H1 (cell line): ENCODE measurements at regions not wholly inside any gene's neighbourhood (a gene's known extent, or its start where the extent isn't known, plus 50 kb on each side); places are given as distances from the start of the nearest gene placed in this dataset.

Experiments
- BACH1 ChIP-seq: IDR thresholded peaks from 2 replicates; pipeline ENCODE4 v1.6.1; 2012; ENCODE audit warnings: low read length, improper control_type of control experiment
- CTCF ChIP-seq, 3 experiments: IDR thresholded peaks; 1 replicate in 2 of 3; 2 replicates in 1 of 3; pipeline versions ENCODE4 v1.5.1 to v1.6.1; 2011; ENCODE audit warnings: low read length in 3 of 3, mild to moderate bottlenecking in 3 of 3, inconsistent platforms in 2 of 3, low read depth in 1 of 3, moderate library complexity in 1 of 3; ENCODE audit not compliant: insufficient read depth in 1 of 3; ENCODE audit errors: control extremely low read depth in 1 of 3
- EGR1 ChIP-seq: IDR thresholded peaks from 2 replicates; pipeline ENCODE4 v1.6.1; 2011; ENCODE audit warnings: low read depth, low read length, borderline replicate concordance
- MAFK ChIP-seq: IDR thresholded peaks from 2 replicates; pipeline ENCODE4 v1.6.1; 2012; ENCODE audit warnings: low read depth, mild to moderate bottlenecking, improper control_type of control experiment, low read length
- POLR2A ChIP-seq, 2 experiments: IDR thresholded peaks; 1 replicate in 1 of 2; 2 replicates in 1 of 2; pipeline ENCODE4 v1.6.1; 2011; ENCODE audit warnings: low read depth in 2 of 2, low read length in 2 of 2, mild to moderate bottlenecking in 2 of 2; ENCODE audit errors: control extremely low read depth in 1 of 2

GRCh38 chr12:19964549-19964948, 403.8 kb upstream of the PDE3A start:
- no peak for TF ChIP-seq POLR2A (IDR thresholded peaks at IDR 0.05; ENCODE audit: control extremely low read depth in 1 of 2, low read depth in 2 of 2, low read length in 2 of 2)
- TF ChIP-seq BACH1, result no peak
- no peak for TF ChIP-seq MAFK
- no peak for TF ChIP-seq CTCF (IDR thresholded peaks at IDR 0.05; ENCODE audit: control extremely low read depth in 1 of 3, insufficient read depth in 1 of 3, low read depth in 1 of 3, low read length in 3 of 3)
- TF ChIP-seq EGR1, result no peak
